Loucy (cell line): ENCODE measurements at regions not wholly inside any gene's neighbourhood (a gene's known extent, or its start where the extent isn't known, plus 50 kb on each side); places are given as distances from the start of the nearest gene placed in this dataset.

Source experiments
- H2AFZ ChIP-seq: fragments of 200-600 bp; sonication (generic); 2 replicates; pipeline ENCODE4 v1.6.0; 2016; ENCODE audit warnings: antibody characterized with exemption, mild to moderate bottlenecking, low read length, moderate library complexity
- H3F3A ChIP-seq: fragments of 200-600 bp; 2 replicates; pipeline ENCODE4 v1.6.0; 2016; ENCODE audit warnings: antibody characterized with exemption, low read depth, mild to moderate bottlenecking
- H3K27me3 ChIP-seq: fragments of 200-600 bp; sonication (generic); 2 replicates; pipeline ENCODE4 v1.6.1; 2014; ENCODE audit warnings: low read length, mild to moderate bottlenecking; ENCODE audit not compliant: insufficient read depth, poor library complexity, severe bottlenecking
- H3K36me3 ChIP-seq: fragments of 200-600 bp; sonication (generic); 2 replicates; pipeline ENCODE4 v1.6.1; 2016; ENCODE audit warnings: low read length; ENCODE audit not compliant: insufficient read depth
- H3K4me1 ChIP-seq: fragments of 200-600 bp; sonication (generic); 2 replicates; pipeline ENCODE4 v1.5.1; 2014; ENCODE audit warnings: low read length, mild to moderate bottlenecking; ENCODE audit not compliant: insufficient read depth, poor library complexity, severe bottlenecking
- H3K4me2 ChIP-seq: fragments of 200-600 bp; sonication (generic); 2 replicates; pipeline ENCODE4 v1.6.0; 2014; ENCODE audit warnings: antibody characterized with exemption, low read length, low read depth, mild to moderate bottlenecking; ENCODE audit not compliant: poor library complexity, severe bottlenecking
- H3K4me3 ChIP-seq: fragments of 200-600 bp; sonication (generic); 2 replicates; pipeline ENCODE4 v1.5.1; 2014; ENCODE audit warnings: low read length, mild to moderate bottlenecking, mixed read lengths; ENCODE audit not compliant: poor library complexity, severe bottlenecking
- H3K79me2 ChIP-seq: fragments of 200-600 bp; sonication (generic); 2 replicates; pipeline ENCODE4 v1.6.1; 2014; ENCODE audit warnings: low read length; ENCODE audit not compliant: insufficient read depth
- H3K9ac ChIP-seq: fragments of 200-600 bp; sonication (generic); 2 replicates; pipeline ENCODE4 v1.6.0; 2014; ENCODE audit warnings: mild to moderate bottlenecking, low read depth, low read length, moderate library complexity; ENCODE audit not compliant: poor library complexity, severe bottlenecking
- H3K9me2 ChIP-seq: fragments of 200-600 bp; sonication (generic); replicated peaks from 2 replicates; pipeline ENCODE4 v1.6.1; 2016; ENCODE audit warnings: low read depth, low read length, mixed read lengths
- H3K9me3 ChIP-seq: fragments of 200-600 bp; sonication (generic); 2 replicates; pipeline ENCODE4 v1.6.1; 2014; ENCODE audit warnings: mild to moderate bottlenecking, antibody characterized with exemption, low read length, low read depth; ENCODE audit not compliant: insufficient read depth
- H4K20me1 ChIP-seq: fragments of 200-600 bp; sonication (generic); 2 replicates; pipeline ENCODE4 v1.6.0; 2014; ENCODE audit warnings: antibody characterized with exemption, low read length, mild to moderate bottlenecking; ENCODE audit not compliant: insufficient read depth, poor library complexity, severe bottlenecking
- EZH2phosphoT487 ChIP-seq: fragments of 200-600 bp; IDR thresholded peaks from 2 replicates; pipeline ENCODE4 v1.6.1; 2018; ENCODE audit warnings: antibody characterized with exemption, mild to moderate bottlenecking, moderate library complexity, borderline replicate concordance
- TF ChIP-seq, protein P1 (sequence below): fragments of 200-600 bp; sonication (generic); conservative IDR thresholded peaks from 2 replicates; pipeline ENCODE4 v1.5.1; 2014; ENCODE audit warnings: mild to moderate bottlenecking, antibody characterized with exemption, low read length

DNA sequence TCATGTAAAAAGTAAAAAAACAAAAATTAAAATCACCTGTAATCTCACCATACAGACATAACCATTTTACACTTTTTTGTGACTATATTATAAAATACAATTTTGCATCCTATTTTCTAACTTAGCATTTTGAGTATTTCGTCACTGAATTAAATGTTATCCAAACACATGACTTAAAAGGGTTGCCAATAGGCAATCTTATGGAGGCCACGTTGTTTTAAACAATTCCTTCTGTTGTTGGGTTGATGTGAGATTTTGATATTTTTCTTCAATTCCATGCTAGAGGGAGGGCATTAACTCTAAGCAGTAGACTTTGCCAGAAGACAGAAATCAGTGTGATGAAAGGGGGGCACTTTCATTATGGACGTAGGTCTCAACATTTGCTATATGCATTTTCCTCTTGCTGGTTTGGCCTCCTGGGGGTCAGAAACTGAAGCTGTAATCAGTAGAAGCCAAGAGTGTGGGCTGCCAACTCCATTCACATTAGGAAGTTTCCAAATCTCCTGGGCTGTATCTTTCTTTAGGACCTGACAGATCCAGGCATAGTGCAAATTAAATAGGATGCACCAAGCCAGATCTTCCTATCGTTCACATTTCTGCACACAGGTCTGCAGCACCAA, 614.2 kb upstream of the CLINT1 start:
- Histone ChIP-seq H3K9me2 (no peaks in the 10 kb centered on the region), H3K4me1 (peaks cover 7% of the 10 kb centered on the region), H3F3A (no peaks in the 10 kb centered on the region), H3K4me3 (no peak overlapping the region), H3K9me3 (no peaks in the 10 kb centered on the region), H4K20me1 (no peaks in the 10 kb centered on the region), H3K9ac (no peak overlapping the region), H2AFZ (no peak overlapping the region), H3K79me2 (no peaks in the 10 kb centered on the region), H3K27me3 (no peaks in the 10 kb centered on the region), H3K4me2 (no peak overlapping the region), H3K36me3 (no peaks in the 10 kb centered on the region)
- TF ChIP-seq, protein P1, sequence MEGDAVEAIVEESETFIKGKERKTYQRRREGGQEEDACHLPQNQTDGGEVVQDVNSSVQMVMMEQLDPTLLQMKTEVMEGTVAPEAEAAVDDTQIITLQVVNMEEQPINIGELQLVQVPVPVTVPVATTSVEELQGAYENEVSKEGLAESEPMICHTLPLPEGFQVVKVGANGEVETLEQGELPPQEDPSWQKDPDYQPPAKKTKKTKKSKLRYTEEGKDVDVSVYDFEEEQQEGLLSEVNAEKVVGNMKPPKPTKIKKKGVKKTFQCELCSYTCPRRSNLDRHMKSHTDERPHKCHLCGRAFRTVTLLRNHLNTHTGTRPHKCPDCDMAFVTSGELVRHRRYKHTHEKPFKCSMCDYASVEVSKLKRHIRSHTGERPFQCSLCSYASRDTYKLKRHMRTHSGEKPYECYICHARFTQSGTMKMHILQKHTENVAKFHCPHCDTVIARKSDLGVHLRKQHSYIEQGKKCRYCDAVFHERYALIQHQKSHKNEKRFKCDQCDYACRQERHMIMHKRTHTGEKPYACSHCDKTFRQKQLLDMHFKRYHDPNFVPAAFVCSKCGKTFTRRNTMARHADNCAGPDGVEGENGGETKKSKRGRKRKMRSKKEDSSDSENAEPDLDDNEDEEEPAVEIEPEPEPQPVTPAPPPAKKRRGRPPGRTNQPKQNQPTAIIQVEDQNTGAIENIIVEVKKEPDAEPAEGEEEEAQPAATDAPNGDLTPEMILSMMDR, result no peak
- no peak for TF ChIP-seq EZH2phosphoT487

- Histone ChIP-seq H3K4me2 (no peak overlapping the region), H3K79me2 (no peaks in the 10 kb centered on the region), H3K9ac (no peak overlapping the region), H2AFZ (no peak overlapping the region), H3K9me2 (no peaks in the 10 kb centered on the region), H3F3A (no peaks in the 10 kb centered on the region), H3K4me1 (peaks cover 8% of the 10 kb centered on the region), H3K4me3 (no peak overlapping the region), H3K27me3 (no peaks in the 10 kb centered on the region), H4K20me1 (no peaks in the 10 kb centered on the region), H3K9me3 (no peaks in the 10 kb centered on the region), H3K36me3 (no peaks in the 10 kb centered on the region)
- TF ChIP-seq, protein P1, result no peak
- TF ChIP-seq EZH2phosphoT487, result no peak
These were observed 612.6 kb upstream of the CLINT1 start for GRCh38 chr5:158471535-158471924.

- Histone ChIP-seq H3K4me3 (no peak overlapping the region), H3K9me3 (no peaks in the 10 kb centered on the region), H3K9ac (no peak overlapping the region), H3K9me2 (no peaks in the 10 kb centered on the region), H3K79me2 (no peaks in the 10 kb centered on the region), H3K36me3 (no peaks in the 10 kb centered on the region), H2AFZ (no peak overlapping the region), H4K20me1 (no peaks in the 10 kb centered on the region), H3F3A (no peaks in the 10 kb centered on the region), H3K4me2 (no peak overlapping the region), H3K27me3 (no peaks in the 10 kb centered on the region), H3K4me1 (peaks cover 13% of the 10 kb centered on the region)
- no peak for TF ChIP-seq EZH2phosphoT487
- TF ChIP-seq, protein P1, result no peak
These were observed 612.0 kb upstream of the CLINT1 start for GRCh38 chr5:158470764-158471534.
